Kidney epithelial cell (primary cell): ENCODE measurements at regions not wholly inside any gene's neighbourhood (a gene's known extent, or its start where the extent isn't known, plus 50 kb on each side); places are given as distances from the start of the nearest gene placed in this dataset.

ENCODE experiments used
- DNase-seq: peaks from one replicate; pipeline ENCODE4 v3.0.0-alpha.2; 2010; ENCODE audit warnings: low read depth
- H3K27me3 ChIP-seq: 2 replicates; pipeline ENCODE4 v1.6.0; 2011; ENCODE audit warnings: low read length; ENCODE audit not compliant: control insufficient read depth, insufficient read depth
- H3K36me3 ChIP-seq: 2 replicates; pipeline ENCODE4 v1.5.1; 2011; ENCODE audit warnings: low read length; ENCODE audit not compliant: control insufficient read depth, insufficient read depth
- H3K4me3 ChIP-seq: 2 replicates; pipeline ENCODE4 v1.5.1; 2011; ENCODE audit warnings: low read depth, mild to moderate bottlenecking, control low read depth, low read length
- TF ChIP-seq, protein P1 (sequence below): IDR thresholded peaks from 2 replicates; pipeline ENCODE4 v1.5.1; 2011; ENCODE audit warnings: mild to moderate bottlenecking, moderate library complexity, low read length, control low read depth, inconsistent platforms; ENCODE audit not compliant: insufficient read depth, poor library complexity, severe bottlenecking

DNA sequence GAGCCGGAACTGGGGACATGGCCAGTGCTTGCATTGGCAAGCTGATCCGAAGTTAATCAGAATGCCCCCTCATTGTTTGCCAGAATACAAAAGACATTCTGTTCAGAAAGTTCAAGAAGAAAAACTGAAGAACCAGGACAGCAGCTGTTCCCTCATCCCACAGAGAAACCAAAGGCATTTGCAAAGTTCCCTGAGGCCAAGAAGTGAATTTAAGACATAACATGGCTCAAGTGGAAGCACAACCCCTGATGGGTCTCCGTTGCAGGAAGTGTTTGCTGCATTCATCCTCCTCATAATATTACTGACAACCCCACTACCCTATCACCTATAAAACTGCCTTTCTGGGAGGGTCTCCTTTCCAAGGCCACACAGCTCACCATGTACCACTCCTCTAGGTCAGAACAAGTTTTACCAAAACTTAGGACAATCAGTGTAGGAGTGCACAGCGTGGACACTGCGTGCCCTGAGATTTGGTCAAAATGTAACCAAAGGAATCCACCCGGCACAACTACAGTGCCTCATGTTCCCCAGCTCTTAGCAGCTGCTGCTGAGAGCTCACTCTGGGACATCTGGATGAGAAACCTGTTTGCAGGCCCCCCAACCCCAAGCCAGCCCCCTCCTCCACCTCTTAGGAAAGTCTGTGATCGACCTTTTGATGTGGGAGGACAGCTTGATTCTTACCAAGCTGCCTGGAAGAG lies 101.6 kb upstream of the AKIP1 start:
- no peaks in the 10 kb centered on the region for H3K27me3 ChIP-seq
- no peak for DNase-seq
- H3K4me3 ChIP-seq = peak overlapping the region; percentile 67
- TF ChIP-seq, protein P1, sequence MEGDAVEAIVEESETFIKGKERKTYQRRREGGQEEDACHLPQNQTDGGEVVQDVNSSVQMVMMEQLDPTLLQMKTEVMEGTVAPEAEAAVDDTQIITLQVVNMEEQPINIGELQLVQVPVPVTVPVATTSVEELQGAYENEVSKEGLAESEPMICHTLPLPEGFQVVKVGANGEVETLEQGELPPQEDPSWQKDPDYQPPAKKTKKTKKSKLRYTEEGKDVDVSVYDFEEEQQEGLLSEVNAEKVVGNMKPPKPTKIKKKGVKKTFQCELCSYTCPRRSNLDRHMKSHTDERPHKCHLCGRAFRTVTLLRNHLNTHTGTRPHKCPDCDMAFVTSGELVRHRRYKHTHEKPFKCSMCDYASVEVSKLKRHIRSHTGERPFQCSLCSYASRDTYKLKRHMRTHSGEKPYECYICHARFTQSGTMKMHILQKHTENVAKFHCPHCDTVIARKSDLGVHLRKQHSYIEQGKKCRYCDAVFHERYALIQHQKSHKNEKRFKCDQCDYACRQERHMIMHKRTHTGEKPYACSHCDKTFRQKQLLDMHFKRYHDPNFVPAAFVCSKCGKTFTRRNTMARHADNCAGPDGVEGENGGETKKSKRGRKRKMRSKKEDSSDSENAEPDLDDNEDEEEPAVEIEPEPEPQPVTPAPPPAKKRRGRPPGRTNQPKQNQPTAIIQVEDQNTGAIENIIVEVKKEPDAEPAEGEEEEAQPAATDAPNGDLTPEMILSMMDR = no peak
- H3K36me3 ChIP-seq = no peaks in the 10 kb centered on the region

DNA sequence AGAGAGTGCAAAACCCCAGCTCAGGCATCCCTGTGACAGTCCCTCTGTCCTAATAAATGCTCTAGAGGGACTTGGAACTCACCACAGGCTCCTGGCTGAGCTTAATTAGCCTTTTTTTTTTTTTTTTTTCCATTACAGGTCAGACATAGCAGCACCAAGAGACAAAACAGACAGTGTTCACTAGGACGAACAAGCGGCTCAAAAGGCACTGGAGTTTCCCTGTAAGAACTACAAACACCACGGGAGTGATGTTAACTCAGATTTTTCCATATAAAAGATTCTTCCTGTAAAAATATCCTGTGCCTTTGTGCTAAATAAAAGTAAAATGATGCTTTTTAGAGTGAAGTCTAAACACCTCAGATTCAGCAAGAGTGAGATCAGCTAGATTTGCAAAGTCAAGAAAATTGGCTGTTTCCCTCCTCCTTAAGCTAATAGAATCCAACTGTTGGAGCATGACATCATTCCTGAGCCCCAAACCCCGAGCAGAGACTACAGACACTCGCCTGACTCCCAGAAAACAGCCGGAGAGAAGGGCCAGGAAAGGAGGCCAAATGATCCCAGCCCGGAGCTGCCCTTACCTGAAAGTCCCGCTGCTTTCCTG lies 101.0 kb upstream of the AKIP1 start:
- no peaks in the 10 kb centered on the region for H3K36me3 ChIP-seq
- no peak for DNase-seq
- peak overlapping the region; percentile 67 for H3K4me3 ChIP-seq

GRCh38 chr11:8810540-8811301 lies 100.3 kb upstream of the AKIP1 start:
- DNase-seq = no peak
- TF ChIP-seq, protein P1 = no peak
- Histone ChIP-seq H3K4me3 (peak overlapping the region; percentile 67), H3K36me3 (no peaks in the 10 kb centered on the region), H3K27me3 (no peaks in the 10 kb centered on the region)

More for the DNA sequence above, 101.0 kb upstream of the AKIP1 start:
- no peaks in the 10 kb centered on the region for H3K27me3 ChIP-seq
- TF ChIP-seq, protein P1 = no peak

DNA sequence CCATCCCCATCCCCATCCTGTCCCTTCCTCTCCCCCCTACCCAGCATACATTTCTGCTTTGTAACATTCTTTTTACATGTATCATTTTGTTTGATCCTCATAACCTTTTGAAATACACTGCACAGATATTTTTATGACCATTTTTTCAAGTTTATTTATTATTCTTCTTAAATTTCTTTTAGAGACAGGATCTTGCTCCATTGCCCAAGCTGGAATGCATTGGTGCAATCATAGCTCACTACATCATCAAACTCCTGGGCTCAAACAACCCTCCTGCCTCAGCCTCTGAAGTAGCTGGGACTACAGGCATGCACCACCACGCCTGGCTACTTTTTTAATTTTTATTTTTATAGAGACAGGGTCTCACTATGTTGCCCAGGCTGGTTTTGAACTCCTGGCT lies 99.4 kb upstream of the AKIP1 start:
- Histone ChIP-seq H3K36me3 (no peaks in the 10 kb centered on the region), H3K27me3 (no peaks in the 10 kb centered on the region), H3K4me3 (no peak overlapping the region)
- TF ChIP-seq, protein P1 = no peak
- no peak for DNase-seq

GRCh38 chr11:8812438-8812837 lies 98.6 kb upstream of the AKIP1 start:
- TF ChIP-seq, protein P1 = no peak
- Histone ChIP-seq H3K4me3 (no peak overlapping the region), H3K27me3 (no peaks in the 10 kb centered on the region), H3K36me3 (no peaks in the 10 kb centered on the region)
- DNase-seq = no peak
